GM19193 (cell line): ENCODE measurements at regions not wholly inside any gene's neighbourhood (a gene's known extent, or its start where the extent isn't known, plus 50 kb on each side); places are given as distances from the start of the nearest gene placed in this dataset.

Experiments used
- POLR2A ChIP-seq: IDR thresholded peaks from 4 replicates; pipeline ENCODE4 v1.6.1; 2011; ENCODE audit not compliant: insufficient read depth, insufficient read length; ENCODE audit errors: extremely low read depth

- no peak for TF ChIP-seq POLR2A
Observed at GRCh38 chr6:112831022-112831421, 483.9 kb downstream of the RFPL4B start.

GRCh38 chr6:112833581-112834131 lies 486.5 kb downstream of the RFPL4B start:
- no peak for TF ChIP-seq POLR2A

- TF ChIP-seq POLR2A, result no peak
Observed at GRCh38 chr6:112835078-112835477, 487.9 kb downstream of the RFPL4B start.

- no peak for TF ChIP-seq POLR2A
Observed at GRCh38 chr6:112839525-112839961, 492.4 kb downstream of the RFPL4B start.

GRCh38 chr6:112841553-112842329 lies 494.6 kb downstream of the RFPL4B start:
- TF ChIP-seq POLR2A, result no peak

GRCh38 chr6:112842330-112842685 lies 495.2 kb downstream of the RFPL4B start:
- no peak for TF ChIP-seq POLR2A

- TF ChIP-seq POLR2A, result no peak
Observed at GRCh38 chr6:112846681-112847080, 499.6 kb downstream of the RFPL4B start.

- no peak for TF ChIP-seq POLR2A
Observed at GRCh38 chr6:112851146-112851545, 504.0 kb downstream of the RFPL4B start.

- TF ChIP-seq POLR2A, result no peak
Observed at GRCh38 chr6:112853162-112853561, 506.0 kb downstream of the RFPL4B start.

- no peak for TF ChIP-seq POLR2A
Observed at GRCh38 chr6:112863753-112864152, 516.6 kb downstream of the RFPL4B start.

GRCh38 chr6:112865131-112865530 lies 518.0 kb downstream of the RFPL4B start:
- TF ChIP-seq POLR2A, result no peak

GRCh38 chr6:112874881-112875280 lies 527.8 kb downstream of the RFPL4B start:
- no peak for TF ChIP-seq POLR2A

GRCh38 chr6:112877134-112878100 lies 530.3 kb downstream of the RFPL4B start:
- no peak for TF ChIP-seq POLR2A

- TF ChIP-seq POLR2A, result no peak
Observed at GRCh38 chr6:112879920-112880413, 532.8 kb downstream of the RFPL4B start.

GRCh38 chr6:112881027-112881426 lies 533.9 kb downstream of the RFPL4B start:
- TF ChIP-seq POLR2A, result no peak
